AG04450 (cell line): ENCODE measurements at regions not wholly inside any gene's neighbourhood (a gene's known extent, or its start where the extent isn't known, plus 50 kb on each side); places are given as distances from the start of the nearest gene placed in this dataset.

Experiments used
- CTCF ChIA-PET: fragments of 300-600, 350-600 bp; formaldehyde crosslinking; extraction: SDS; loops from one replicate; lab custom pipeline; 2022; ENCODE audit warnings: antibody characterized with exemption, inconsistent platforms; lab: Charles Lee
- POLR2A ChIA-PET: fragments of 350-600 bp; formaldehyde crosslinking; extraction: SDS; loops from one replicate; lab custom pipeline; 2021; ENCODE audit warnings: antibody characterized with exemption, inconsistent platforms; lab: Yijun Ruan, JAX
- DNase-seq: peaks from one replicate; pipeline ENCODE4 v3.0.0-alpha.2; 2011; ENCODE audit warnings: low read depth, low spot score
- H3K27ac ChIP-seq: one replicate; pipeline ENCODE4 v1.5.1; 2012; ENCODE audit warnings: low read depth, low read length, control low read depth
- H3K27me3 ChIP-seq: one replicate; pipeline ENCODE4 v1.6.0; 2012; ENCODE audit warnings: low read length; ENCODE audit not compliant: control insufficient read depth, insufficient read depth
- H3K4me3 ChIP-seq: 2 replicates; pipeline ENCODE4 v1.5.1; 2011; ENCODE audit warnings: mild to moderate bottlenecking, low read depth, low read length, control low read depth
- H3K9me3 ChIP-seq: 2 replicates; pipeline ENCODE4 v1.5.1; 2012; ENCODE audit warnings: low read length; ENCODE audit not compliant: control insufficient read depth, insufficient read depth
- TF ChIP-seq, protein P1 (sequence below): IDR thresholded peaks from 2 replicates; pipeline ENCODE4 v1.5.1; 2011; ENCODE audit warnings: low read depth, low read length, control low read depth, inconsistent platforms

DNA sequence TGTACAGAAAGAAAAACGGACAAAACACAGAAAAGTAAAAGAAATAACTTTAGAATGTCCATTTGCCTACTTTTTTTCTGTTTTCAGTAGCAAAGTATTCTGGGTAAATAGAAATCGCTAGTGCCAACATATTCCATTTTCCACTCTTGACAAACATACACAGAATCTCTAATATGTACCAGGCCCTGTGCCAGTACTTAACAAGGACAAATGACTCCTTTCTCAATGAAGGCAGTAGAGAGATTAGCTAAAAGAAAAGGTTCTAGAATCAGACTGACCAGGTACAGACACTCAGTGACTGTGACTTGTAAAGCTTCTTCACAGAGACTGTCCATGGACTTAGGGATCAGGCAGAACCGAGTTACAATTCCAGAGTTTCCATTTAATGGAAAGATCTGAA lies 165.8 kb upstream of the STAC start:
- Histone ChIP-seq H3K27me3 (no peaks in the 10 kb centered on the region), H3K9me3 (no peaks in the 10 kb centered on the region; the same call in 1 of the 2 replicates), H3K4me3 (no peak overlapping the region), H3K27ac (no peak overlapping the region)
- TF ChIP-seq, protein P1, sequence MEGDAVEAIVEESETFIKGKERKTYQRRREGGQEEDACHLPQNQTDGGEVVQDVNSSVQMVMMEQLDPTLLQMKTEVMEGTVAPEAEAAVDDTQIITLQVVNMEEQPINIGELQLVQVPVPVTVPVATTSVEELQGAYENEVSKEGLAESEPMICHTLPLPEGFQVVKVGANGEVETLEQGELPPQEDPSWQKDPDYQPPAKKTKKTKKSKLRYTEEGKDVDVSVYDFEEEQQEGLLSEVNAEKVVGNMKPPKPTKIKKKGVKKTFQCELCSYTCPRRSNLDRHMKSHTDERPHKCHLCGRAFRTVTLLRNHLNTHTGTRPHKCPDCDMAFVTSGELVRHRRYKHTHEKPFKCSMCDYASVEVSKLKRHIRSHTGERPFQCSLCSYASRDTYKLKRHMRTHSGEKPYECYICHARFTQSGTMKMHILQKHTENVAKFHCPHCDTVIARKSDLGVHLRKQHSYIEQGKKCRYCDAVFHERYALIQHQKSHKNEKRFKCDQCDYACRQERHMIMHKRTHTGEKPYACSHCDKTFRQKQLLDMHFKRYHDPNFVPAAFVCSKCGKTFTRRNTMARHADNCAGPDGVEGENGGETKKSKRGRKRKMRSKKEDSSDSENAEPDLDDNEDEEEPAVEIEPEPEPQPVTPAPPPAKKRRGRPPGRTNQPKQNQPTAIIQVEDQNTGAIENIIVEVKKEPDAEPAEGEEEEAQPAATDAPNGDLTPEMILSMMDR, result no peak
- DNase-seq, result no peak
- POLR2A ChIA-PET, result interaction anchor here (0.7 kb wide), 1 partner anchor 212 kb away, joined by 8 read pairs; no protein-coding TSS in a partner anchor
- CTCF ChIA-PET, result no interaction called here

DNA sequence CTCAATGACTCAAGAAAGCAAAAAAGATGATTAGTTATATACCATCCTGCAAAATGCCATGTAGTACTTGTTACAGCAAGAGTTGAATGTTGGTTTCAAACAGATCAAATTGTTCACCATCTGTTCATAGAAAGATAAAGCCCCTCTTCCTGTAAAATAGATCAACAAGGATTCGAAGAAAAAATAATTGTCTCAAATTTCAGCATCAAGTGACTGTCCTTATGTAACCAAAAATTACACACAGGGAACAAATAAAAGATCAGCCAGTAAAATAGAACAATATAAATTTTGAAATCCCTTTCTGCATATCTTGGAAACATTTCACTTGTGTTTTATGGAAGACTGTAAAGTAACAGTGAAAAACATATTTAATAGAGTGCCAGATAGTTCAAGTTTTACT lies 165.1 kb upstream of the STAC start:
- no peak for DNase-seq
- ChIA-PET CTCF (no interaction called here), POLR2A (no interaction called here)
- Histone ChIP-seq H3K9me3 (no peaks in the 10 kb centered on the region; the same call in 1 of the 2 replicates), H3K27me3 (no peaks in the 10 kb centered on the region), H3K27ac (no peak overlapping the region), H3K4me3 (no peak overlapping the region)
- TF ChIP-seq, protein P1, result no peak

DNA sequence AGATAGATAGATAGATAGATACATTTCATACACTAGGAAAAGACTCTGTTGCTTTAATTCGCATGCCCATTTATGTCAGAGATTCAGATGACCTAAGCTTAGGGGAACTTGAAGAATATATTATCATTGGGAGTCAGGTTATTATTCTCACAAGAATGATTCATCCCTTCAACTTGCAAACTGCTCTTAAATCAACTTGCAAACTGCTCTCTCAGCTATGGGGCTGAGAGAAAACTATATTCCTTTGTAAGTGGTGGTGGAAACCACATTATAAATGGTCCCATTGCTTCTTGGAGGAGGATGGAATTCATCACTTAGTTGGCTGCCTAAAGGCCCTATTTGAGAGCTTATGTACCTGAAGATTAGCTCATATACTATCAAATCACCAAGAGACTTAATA lies 160.9 kb upstream of the STAC start:
- Histone ChIP-seq H3K9me3 (no peaks in the 10 kb centered on the region), H3K27me3 (no peaks in the 10 kb centered on the region), H3K4me3 (no peak overlapping the region), H3K27ac (no peak overlapping the region)
- DNase-seq, result no peak
- ChIA-PET POLR2A (no interaction called here), CTCF (no interaction called here)
- TF ChIP-seq, protein P1, result no peak

DNA sequence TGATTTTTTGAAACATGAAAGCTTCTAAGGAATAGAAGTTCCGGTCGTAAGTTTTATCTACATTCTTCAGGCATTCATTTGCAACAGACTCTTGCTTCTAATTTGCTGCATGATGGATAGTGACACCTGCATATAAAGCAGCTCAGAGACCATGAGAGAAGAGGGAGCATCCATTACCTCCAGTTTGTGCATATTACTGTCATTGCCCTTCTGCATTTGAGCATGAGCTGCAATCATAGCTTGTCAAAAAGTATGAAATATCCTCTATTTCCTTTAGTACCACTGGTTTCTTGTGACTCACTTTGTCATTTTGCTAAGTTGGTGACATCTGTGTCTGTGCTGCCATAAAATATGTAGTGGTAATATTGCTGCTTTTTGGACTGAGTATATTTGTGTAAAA lies 160.1 kb upstream of the STAC start:
- DNase-seq, result no peak
- ChIA-PET POLR2A (no interaction called here), CTCF (no interaction called here)
- TF ChIP-seq, protein P1, result no peak
- Histone ChIP-seq H3K27me3 (no peaks in the 10 kb centered on the region), H3K4me3 (no peak overlapping the region), H3K9me3 (no peaks in the 10 kb centered on the region), H3K27ac (no peak overlapping the region)

DNA sequence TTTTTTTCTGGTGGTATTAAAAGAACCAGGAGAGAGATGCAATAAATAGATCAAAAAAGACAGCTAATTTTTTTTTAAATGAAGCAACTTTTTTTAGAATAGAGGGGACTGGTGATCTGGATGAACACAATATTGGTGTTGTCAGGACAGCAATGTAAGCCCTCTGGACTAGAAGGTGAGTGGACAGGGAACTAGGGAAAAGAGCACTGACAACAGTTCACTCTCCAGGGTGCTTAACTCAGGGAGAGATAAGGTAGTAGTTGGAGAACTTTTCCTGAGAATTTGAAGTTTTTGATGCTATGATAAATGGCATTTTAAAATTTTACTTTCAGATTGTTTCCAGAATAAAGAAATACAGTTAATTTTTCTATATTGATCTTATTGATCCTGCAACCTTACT lies 158.3 kb upstream of the STAC start:
- CTCF ChIA-PET, result no interaction called here
- DNase-seq, result no peak
- TF ChIP-seq, protein P1, result no peak

More for the DNA sequence above, 158.3 kb upstream of the STAC start:
- H3K4me3 ChIP-seq, result no peak overlapping the region
- POLR2A ChIA-PET, result no interaction called here
- H3K27me3 ChIP-seq, result no peaks in the 10 kb centered on the region
- H3K27ac ChIP-seq, result no peak overlapping the region
- no peaks in the 10 kb centered on the region for H3K9me3 ChIP-seq
